ENCODE measurements at regions not wholly inside any gene's neighbourhood (a gene's known extent, or its start where the extent isn't known, plus 50 kb on each side); places are given as distances from the start of the nearest gene placed in this dataset.

DNA sequence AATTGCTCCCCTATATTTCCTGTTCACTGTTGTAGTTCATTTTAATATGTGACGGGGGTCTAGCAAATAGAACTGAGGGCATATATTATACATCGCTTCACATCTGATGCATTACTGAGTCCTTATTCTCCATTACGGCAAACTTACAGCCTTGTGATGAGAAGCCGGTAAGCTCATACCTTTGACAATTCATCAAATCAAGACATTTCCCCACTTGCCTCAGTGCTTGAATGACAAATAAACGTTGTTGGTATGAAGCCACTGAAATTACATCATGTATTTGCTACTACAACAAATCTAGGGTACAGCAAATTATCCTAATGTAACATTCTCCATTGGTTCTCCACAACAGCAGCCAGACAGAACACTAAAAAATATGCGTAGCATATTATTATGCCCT is 1999.8 kb downstream of the LRRC4C start:
- no peak for FAIRE-seq

DNA sequence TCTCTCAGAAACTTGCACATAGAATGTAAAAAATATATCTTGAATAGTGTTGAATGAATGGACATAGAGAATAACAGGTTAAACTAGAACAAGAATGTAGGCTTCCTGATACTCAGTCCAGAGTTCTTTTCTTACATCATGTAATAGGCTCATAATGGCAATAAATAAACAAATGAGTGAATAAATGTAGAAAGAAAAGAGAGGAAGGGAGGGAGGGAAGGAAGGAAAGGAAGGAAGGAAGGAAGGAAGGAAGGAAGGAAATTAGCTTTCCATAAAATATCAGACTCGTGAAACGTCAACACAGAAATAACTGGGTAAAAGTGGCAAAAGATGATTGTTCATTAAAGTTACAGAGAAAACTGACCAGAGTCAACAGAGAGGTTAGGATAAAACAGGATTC is 2001.0 kb downstream of the LRRC4C start:
- Histone ChIP-seq H3K9ac (ENCODE audit: control insufficient read depth, insufficient read depth, low read length) (no peak overlapping the region), H3K27ac (ENCODE audit: control insufficient read depth, insufficient read depth) (no peak overlapping the region), H3K27me3 (replicated peaks in 1 of 2; ENCODE audit: control insufficient read depth in 2 of 2, insufficient read depth in 2 of 2, low read length in 1 of 2) (no peaks in the 10 kb centered on the region), H3K79me2 (ENCODE audit: control insufficient read depth, insufficient read depth, low read length) (no peaks in the 10 kb centered on the region), H3K4me1 (ENCODE audit: control insufficient read depth, insufficient read depth, low read length) (no peaks in the 10 kb centered on the region), H3K36me3 (ENCODE audit: control insufficient read depth in 2 of 2, insufficient read depth in 2 of 2, low read length in 1 of 2) (no peaks in the 10 kb centered on the region), H3K4me2 (ENCODE audit: control insufficient read depth, insufficient read depth) (no peak overlapping the region), H3K9me3 (replicated peaks; ENCODE audit: control insufficient read depth, insufficient read depth, low read length) (no peaks in the 10 kb centered on the region), H3K4me3 (no peak overlapping the region), H2AFZ (ENCODE audit: control insufficient read depth, low read depth, low read length) (no peak overlapping the region), H4K20me1 (ENCODE audit: control insufficient read depth, insufficient read depth) (no peaks in the 10 kb centered on the region)
- TF ChIP-seq JUNB (IDR thresholded peaks at IDR 0.05) (no peak), TCF3 (IDR thresholded peaks at IDR 0.05; ENCODE audit: borderline replicate concordance, insufficient read depth, low read depth, low read length) (no peak), SRF (IDR thresholded peaks at IDR 0.05; ENCODE audit: low read depth in 2 of 2, low read length in 2 of 2) (no peak), CREM (IDR thresholded peaks at IDR 0.05; ENCODE audit: low read depth) (no peak), ZNF217 (IDR thresholded peaks at IDR 0.05) (no peak), CBX3 (IDR thresholded peaks at IDR 0.05; ENCODE audit: borderline replicate concordance, low read depth) (no peak), SIN3A (IDR thresholded peaks at IDR 0.05; ENCODE audit: low read depth, low read length) (no peak), KAT2A (conservative IDR thresholded peaks at IDR 0.05; ENCODE audit: control insufficient read depth, low read depth, low read length) (no peak)
- TF ChIP-seq, protein P1, sequence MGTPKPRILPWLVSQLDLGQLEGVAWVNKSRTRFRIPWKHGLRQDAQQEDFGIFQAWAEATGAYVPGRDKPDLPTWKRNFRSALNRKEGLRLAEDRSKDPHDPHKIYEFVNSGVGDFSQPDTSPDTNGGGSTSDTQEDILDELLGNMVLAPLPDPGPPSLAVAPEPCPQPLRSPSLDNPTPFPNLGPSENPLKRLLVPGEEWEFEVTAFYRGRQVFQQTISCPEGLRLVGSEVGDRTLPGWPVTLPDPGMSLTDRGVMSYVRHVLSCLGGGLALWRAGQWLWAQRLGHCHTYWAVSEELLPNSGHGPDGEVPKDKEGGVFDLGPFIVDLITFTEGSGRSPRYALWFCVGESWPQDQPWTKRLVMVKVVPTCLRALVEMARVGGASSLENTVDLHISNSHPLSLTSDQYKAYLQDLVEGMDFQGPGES (IDR thresholded peaks at IDR 0.05): no peak
- TF ChIP-seq, protein P2, sequence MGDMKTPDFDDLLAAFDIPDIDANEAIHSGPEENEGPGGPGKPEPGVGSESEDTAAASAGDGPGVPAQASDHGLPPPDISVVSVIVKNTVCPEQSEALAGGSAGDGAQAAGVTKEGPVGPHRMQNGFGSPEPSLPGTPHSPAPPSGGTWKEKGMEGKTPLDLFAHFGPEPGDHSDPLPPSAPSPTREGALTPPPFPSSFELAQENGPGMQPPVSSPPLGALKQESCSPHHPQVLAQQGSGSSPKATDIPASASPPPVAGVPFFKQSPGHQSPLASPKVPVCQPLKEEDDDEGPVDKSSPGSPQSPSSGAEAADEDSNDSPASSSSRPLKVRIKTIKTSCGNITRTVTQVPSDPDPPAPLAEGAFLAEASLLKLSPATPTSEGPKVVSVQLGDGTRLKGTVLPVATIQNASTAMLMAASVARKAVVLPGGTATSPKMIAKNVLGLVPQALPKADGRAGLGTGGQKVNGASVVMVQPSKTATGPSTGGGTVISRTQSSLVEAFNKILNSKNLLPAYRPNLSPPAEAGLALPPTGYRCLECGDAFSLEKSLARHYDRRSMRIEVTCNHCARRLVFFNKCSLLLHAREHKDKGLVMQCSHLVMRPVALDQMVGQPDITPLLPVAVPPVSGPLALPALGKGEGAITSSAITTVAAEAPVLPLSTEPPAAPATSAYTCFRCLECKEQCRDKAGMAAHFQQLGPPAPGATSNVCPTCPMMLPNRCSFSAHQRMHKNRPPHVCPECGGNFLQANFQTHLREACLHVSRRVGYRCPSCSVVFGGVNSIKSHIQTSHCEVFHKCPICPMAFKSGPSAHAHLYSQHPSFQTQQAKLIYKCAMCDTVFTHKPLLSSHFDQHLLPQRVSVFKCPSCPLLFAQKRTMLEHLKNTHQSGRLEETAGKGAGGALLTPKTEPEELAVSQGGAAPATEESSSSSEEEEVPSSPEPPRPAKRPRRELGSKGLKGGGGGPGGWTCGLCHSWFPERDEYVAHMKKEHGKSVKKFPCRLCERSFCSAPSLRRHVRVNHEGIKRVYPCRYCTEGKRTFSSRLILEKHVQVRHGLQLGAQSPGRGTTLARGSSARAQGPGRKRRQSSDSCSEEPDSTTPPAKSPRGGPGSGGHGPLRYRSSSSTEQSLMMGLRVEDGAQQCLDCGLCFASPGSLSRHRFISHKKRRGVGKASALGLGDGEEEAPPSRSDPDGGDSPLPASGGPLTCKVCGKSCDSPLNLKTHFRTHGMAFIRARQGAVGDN (IDR thresholded peaks at IDR 0.05): no peak
- ATAC-seq (no peak), FAIRE-seq (no peak), DNase-seq (ENCODE audit: low read depth, low spot score) (no peak)
- SMC1A ChIA-PET (ENCODE audit: uncharacterized antibody, unreplicated experiment): no interaction called here
- in situ Hi-C loops (cut with MboI): no loop called here
- intact Hi-C loops (cut with micrococcal nuclease; ENCODE audit: unreplicated experiment): no loop called here
- no TSS peak for BruUV-seq (replicated peaks)
- CTCF ChIA-PET: no interaction called here
- POLR2A ChIA-PET: no interaction called here
- RAD21 ChIA-PET (ENCODE audit: unreplicated experiment): no interaction called here
- 58% methylated on average over 2 of the region's 2 CpGs for WGBS (ENCODE audit: insufficient coverage, insufficient replicate concordance, low lambda C conversion rate, missing lambda C conversion rate)

More for the DNA sequence above, 1999.8 kb downstream of the LRRC4C start:
- SMC1A ChIA-PET (ENCODE audit: uncharacterized antibody, unreplicated experiment): no interaction called here
- in situ Hi-C loops (cut with MboI): no loop called here
- intact Hi-C loops (cut with micrococcal nuclease; ENCODE audit: unreplicated experiment): no loop called here
- H3K9me3 ChIP-seq (replicated peaks; ENCODE audit: control insufficient read depth, insufficient read depth, low read length): no peaks in the 10 kb centered on the region
- no peaks in the 10 kb centered on the region for H4K20me1 ChIP-seq (ENCODE audit: control insufficient read depth, insufficient read depth)
- RAD21 ChIA-PET (ENCODE audit: unreplicated experiment): no interaction called here
- 64% methylated on average over 6 of the region's 6 CpGs for WGBS (ENCODE audit: insufficient coverage, insufficient replicate concordance, low lambda C conversion rate, missing lambda C conversion rate)
- no peak overlapping the region for H2AFZ ChIP-seq (ENCODE audit: control insufficient read depth, low read depth, low read length)
- H3K4me1 ChIP-seq (ENCODE audit: control insufficient read depth, insufficient read depth, low read length): no peaks in the 10 kb centered on the region
- ATAC-seq (no peak), DNase-seq (ENCODE audit: low read depth, low spot score) (no peak)
- no peaks in the 10 kb centered on the region for H3K36me3 ChIP-seq (ENCODE audit: control insufficient read depth in 2 of 2, insufficient read depth in 2 of 2, low read length in 1 of 2)
- no peak for TF ChIP-seq PKNOX1 (IDR thresholded peaks at IDR 0.05)
- no peak for TF ChIP-seq EGR1 (IDR thresholded peaks at IDR 0.05; ENCODE audit: borderline replicate concordance in 1 of 2, low read depth in 2 of 2, low read length in 2 of 2)
- BruUV-seq (replicated peaks): no TSS peak
- H3K79me2 ChIP-seq (ENCODE audit: control insufficient read depth, insufficient read depth, low read length): no peaks in the 10 kb centered on the region
- no peak overlapping the region for H3K4me3 ChIP-seq
- H3K27me3 ChIP-seq (replicated peaks in 1 of 2; ENCODE audit: control insufficient read depth in 2 of 2, insufficient read depth in 2 of 2, low read length in 1 of 2): no peaks in the 10 kb centered on the region
- no peak overlapping the region for H3K4me2 ChIP-seq (ENCODE audit: control insufficient read depth, insufficient read depth)
- CTCF ChIA-PET: no interaction called here
- H3K9ac ChIP-seq (ENCODE audit: control insufficient read depth, insufficient read depth, low read length): no peak overlapping the region
- no peak overlapping the region for H3K27ac ChIP-seq (ENCODE audit: control insufficient read depth, insufficient read depth)
- POLR2A ChIA-PET: no interaction called here

Measured in GM12878 (cell line).